Tibial nerve (tissue), 4 donors: ENCODE measurements at regions not wholly inside any gene's neighbourhood (a gene's known extent, or its start where the extent isn't known, plus 50 kb on each side); places are given as distances from the start of the nearest gene placed in this dataset.
"Not testable (repeated sequence)": the region's sequence is repeated elsewhere in the genome, so short reads cannot be mapped to it uniquely, and the experiment has no call there.

ENCODE experiments used
- DNase-seq, 2 donors: peaks; one replicate each; pipeline ENCODE4 v3.0.0-alpha.2; 2019; ENCODE audit warnings: low spot score in 2 of 2
- H3K27ac ChIP-seq, 4 donors: fragments of 200-600 bp; sonication (generic) in 3 of 4; one replicate each; pipeline ENCODE4 v1.5.1; 2017 to 2019; ENCODE audit warnings: mild to moderate bottlenecking in 1 of 4
- H3K27me3 ChIP-seq, 2 donors: fragments of 200-600 bp; sonication (generic) in 1 of 2; one replicate each; pipeline versions ENCODE4 v1.5.1 to v1.6.0; 2017 to 2019
- H3K36me3 ChIP-seq, 3 donors: fragments of 200-600 bp; sonication (generic); one replicate each; pipeline ENCODE4 v1.5.1; 2018 to 2019
- H3K4me1 ChIP-seq, 4 donors: fragments of 200-600 bp; sonication (generic) in 3 of 4; one replicate each; pipeline ENCODE4 v1.5.1; 2017 to 2019
- H3K4me3 ChIP-seq, 4 donors: fragments of 200-600 bp; sonication (generic) in 3 of 4; one replicate each; pipeline ENCODE4 v1.5.1; 2017 to 2019; ENCODE audit warnings: mild to moderate bottlenecking in 1 of 4, moderate library complexity in 1 of 4
- H3K9me3 ChIP-seq, 4 donors: fragments of 200-600 bp; sonication (generic) in 3 of 4; one replicate each; pipeline ENCODE4 v1.5.1; 2017 to 2019
- EP300 ChIP-seq, 2 donors: sonication (generic); formaldehyde crosslinking; IDR thresholded peaks; one replicate each; pipeline ENCODE4 v1.6.1; 2017; ENCODE audit warnings: antibody characterized with exemption in 2 of 2, mild to moderate bottlenecking in 1 of 2
- POLR2A ChIP-seq, 2 donors: fragments of 450-650 bp; IDR thresholded peaks; one replicate each; pipeline ENCODE4 v1.6.1; 2017; ENCODE audit warnings: antibody characterized with exemption in 2 of 2, mild to moderate bottlenecking in 2 of 2, moderate library complexity in 2 of 2
- WGBS, 2 donors: methylation state at CpG; one replicate each; pipeline ENCODE4 v1.1.5; 2018; 5-methylcytosine and 5-hydroxymethylcytosine counted together
- TF ChIP-seq, protein P1 (sequence below), 5 experiments: fragments of 200-600 bp in 3 of 5; fragments of 450-650 bp in 2 of 5; sonication (generic) in 3 of 5; IDR thresholded peaks; one replicate each; pipeline ENCODE4 v1.5.1; 2016 to 2019; ENCODE audit warnings: antibody characterized with exemption in 5 of 5, mild to moderate bottlenecking in 3 of 5, moderate library complexity in 2 of 5

DNA sequence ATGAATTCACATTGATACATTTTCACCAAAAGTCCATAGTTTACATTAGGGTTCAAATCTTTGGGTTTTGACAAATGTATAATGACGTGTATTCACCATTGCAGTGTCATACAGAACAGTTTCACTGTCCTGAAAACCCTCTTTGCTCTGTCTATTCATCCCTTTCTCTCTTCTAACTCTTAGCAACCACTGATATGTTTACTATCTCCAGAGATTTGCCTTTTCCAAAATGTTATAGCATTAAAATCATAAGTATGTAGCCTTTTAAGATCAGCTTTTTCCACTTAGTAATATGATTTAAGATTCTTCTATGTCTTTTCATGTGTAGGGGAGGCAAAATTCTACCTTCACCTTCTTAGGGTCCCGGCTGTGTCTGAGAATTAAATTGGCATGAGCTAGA is 203.8 kb downstream of the TPRG1 start:
- no peak overlapping the region for H3K27ac ChIP-seq

DNA sequence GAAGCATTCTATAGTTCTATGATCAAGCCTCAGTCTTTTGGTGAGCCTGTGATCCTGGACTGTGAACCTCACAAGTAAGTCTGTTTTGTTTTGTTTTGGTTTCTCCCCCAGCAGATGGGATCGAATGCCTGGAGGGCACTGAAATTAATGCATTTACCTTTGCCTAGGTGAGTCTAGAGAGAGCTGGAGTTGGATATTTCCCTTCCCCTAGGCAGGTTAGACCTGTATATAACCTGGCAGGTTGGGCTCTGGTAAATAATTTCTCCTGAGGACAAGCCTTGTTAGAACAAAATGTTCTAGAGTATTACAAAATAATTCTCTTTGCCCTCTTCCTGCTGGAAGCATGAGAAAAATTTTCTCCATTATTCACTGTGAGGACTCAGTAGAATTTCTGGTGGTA is 211.9 kb downstream of the TPRG1 start:
- Histone ChIP-seq H3K4me1 (no peaks in the 10 kb centered on the region), H3K36me3 (no peaks in the 10 kb centered on the region), H3K4me3 (no peak overlapping the region), H3K9me3 (peaks cover 0 to 7% (median 0%) of the 10 kb centered on the region in 4 donors), H3K27me3 (no peaks in the 10 kb centered on the region), H3K27ac (no peak overlapping the region)
- TF ChIP-seq EP300 (IDR thresholded peaks at IDR 0.05), result no peak
- no peak for TF ChIP-seq POLR2A (IDR thresholded peaks at IDR 0.05)
- TF ChIP-seq, protein P1, sequence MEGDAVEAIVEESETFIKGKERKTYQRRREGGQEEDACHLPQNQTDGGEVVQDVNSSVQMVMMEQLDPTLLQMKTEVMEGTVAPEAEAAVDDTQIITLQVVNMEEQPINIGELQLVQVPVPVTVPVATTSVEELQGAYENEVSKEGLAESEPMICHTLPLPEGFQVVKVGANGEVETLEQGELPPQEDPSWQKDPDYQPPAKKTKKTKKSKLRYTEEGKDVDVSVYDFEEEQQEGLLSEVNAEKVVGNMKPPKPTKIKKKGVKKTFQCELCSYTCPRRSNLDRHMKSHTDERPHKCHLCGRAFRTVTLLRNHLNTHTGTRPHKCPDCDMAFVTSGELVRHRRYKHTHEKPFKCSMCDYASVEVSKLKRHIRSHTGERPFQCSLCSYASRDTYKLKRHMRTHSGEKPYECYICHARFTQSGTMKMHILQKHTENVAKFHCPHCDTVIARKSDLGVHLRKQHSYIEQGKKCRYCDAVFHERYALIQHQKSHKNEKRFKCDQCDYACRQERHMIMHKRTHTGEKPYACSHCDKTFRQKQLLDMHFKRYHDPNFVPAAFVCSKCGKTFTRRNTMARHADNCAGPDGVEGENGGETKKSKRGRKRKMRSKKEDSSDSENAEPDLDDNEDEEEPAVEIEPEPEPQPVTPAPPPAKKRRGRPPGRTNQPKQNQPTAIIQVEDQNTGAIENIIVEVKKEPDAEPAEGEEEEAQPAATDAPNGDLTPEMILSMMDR (IDR thresholded peaks at IDR 0.05), result no peak
- 72 to 84% methylated on average over 1 of the region's 1 CpG for WGBS, 2 donors
- no peak for DNase-seq

More for the DNA sequence above, 203.8 kb downstream of the TPRG1 start:
- TF ChIP-seq POLR2A (IDR thresholded peaks at IDR 0.05), result no peak
- TF ChIP-seq, protein P1 (IDR thresholded peaks at IDR 0.05), result no peak
- no peak for TF ChIP-seq EP300 (IDR thresholded peaks at IDR 0.05)
- Histone ChIP-seq H3K36me3 (no peaks in the 10 kb centered on the region), H3K27me3 (no peaks in the 10 kb centered on the region), H3K4me1 (no peaks in the 10 kb centered on the region), H3K9me3 (peaks cover 0 to 10% (median 0%) of the 10 kb centered on the region in 4 donors), H3K4me3 (no peak overlapping the region)
- WGBS, 2 donors, result 65 to 82% methylated on average over 2 of the region's 2 CpGs
- no peak for DNase-seq

DNA sequence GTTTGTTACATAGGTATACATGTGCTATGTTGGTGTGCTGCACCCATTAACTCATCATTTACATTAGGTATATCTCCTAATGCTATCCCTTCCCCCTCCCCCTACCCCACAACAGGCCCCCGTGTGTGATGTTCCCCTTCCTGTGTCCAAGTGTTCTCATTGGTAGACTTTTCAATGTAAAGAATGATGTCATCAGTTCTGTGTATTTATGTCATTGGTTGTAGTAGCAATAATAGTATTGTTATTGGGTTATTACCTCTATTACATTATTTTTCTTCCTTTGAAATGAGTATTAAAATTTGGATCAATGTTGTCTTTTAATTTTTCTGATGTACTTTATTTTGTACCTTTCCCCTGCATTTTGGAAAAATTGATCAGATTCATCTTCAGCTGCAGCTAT is 214.1 kb downstream of the TPRG1 start:
- not testable (repeated sequence) for H3K36me3 ChIP-seq, H3K4me1 ChIP-seq, H3K27ac ChIP-seq, H3K4me3 ChIP-seq, H3K27me3 ChIP-seq, DNase-seq, H3K9me3 ChIP-seq
- WGBS, 2 donors, result 56 to 72% methylated on average over 1 of the region's 1 CpG

GRCh38 chr3:189386739-189387138 is 215.0 kb downstream of the TPRG1 start:
- Histone ChIP-seq H3K9me3 (peaks cover 0 to 7% (median 0%) of the 10 kb centered on the region in 4 donors), H3K4me3 (no peak overlapping the region), H3K27me3 (no peaks in the 10 kb centered on the region), H3K4me1 (no peaks in the 10 kb centered on the region), H3K36me3 (no peaks in the 10 kb centered on the region), H3K27ac (no peak overlapping the region)
- WGBS, 2 donors, result 81 to 91% methylated on average over 3 of the region's 3 CpGs
- DNase-seq, result no peak
- TF ChIP-seq POLR2A (IDR thresholded peaks at IDR 0.05), result no peak
- TF ChIP-seq EP300 (IDR thresholded peaks at IDR 0.05), result no peak
- TF ChIP-seq, protein P1 (IDR thresholded peaks at IDR 0.05), result no peak

- Histone ChIP-seq H3K9me3 (no peaks in the 10 kb centered on the region), H3K4me1 (no peaks in the 10 kb centered on the region), H3K27me3 (no peaks in the 10 kb centered on the region), H3K36me3 (no peaks in the 10 kb centered on the region), H3K27ac (no peak overlapping the region), H3K4me3 (no peak overlapping the region)
- 44 to 51% methylated on average over 4 of the region's 4 CpGs for WGBS, 2 donors
- no peak for DNase-seq
- TF ChIP-seq, protein P1 (IDR thresholded peaks at IDR 0.05), result no peak
- no peak for TF ChIP-seq EP300 (IDR thresholded peaks at IDR 0.05)
- TF ChIP-seq POLR2A (IDR thresholded peaks at IDR 0.05), result no peak
Observed at GRCh38 chr3:189389346-189389745, 217.6 kb downstream of the TPRG1 start.

DNA sequence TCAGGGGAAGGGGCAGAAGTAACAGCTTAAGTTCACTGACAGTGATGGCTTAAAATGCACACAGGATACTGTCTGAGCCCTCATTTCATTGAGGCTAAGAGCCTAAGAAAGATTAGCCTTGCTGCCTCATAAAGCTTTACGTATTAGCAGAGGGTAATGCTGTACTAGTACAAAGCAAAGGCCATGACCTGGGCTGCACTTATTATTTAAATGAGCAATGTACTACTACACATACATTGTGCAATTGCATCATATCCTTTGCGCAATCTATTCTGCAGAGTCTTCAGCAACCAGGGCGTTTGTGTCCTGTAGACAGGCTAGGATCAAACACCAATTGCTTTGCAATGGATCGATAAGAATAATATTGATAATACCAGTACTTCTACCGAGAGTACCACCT is 221.8 kb downstream of the TPRG1 start:
- Histone ChIP-seq H3K27ac (no peak overlapping the region), H3K9me3 (no peaks in the 10 kb centered on the region), H3K27me3 (no peaks in the 10 kb centered on the region), H3K4me1 (no peaks in the 10 kb centered on the region), H3K36me3 (no peaks in the 10 kb centered on the region), H3K4me3 (no peak overlapping the region)
- no peak for DNase-seq
- TF ChIP-seq POLR2A (IDR thresholded peaks at IDR 0.05) (no peak), EP300 (IDR thresholded peaks at IDR 0.05) (no peak)
- TF ChIP-seq, protein P1 (IDR thresholded peaks at IDR 0.05), result no peak
- WGBS, 2 donors, result 88 to 91% methylated on average over 5 of the region's 5 CpGs
